Mucosa of descending colon (tissue), 3 donors: ENCODE measurements at regions not wholly inside any gene's neighbourhood (a gene's known extent, or its start where the extent isn't known, plus 50 kb on each side); places are given as distances from the start of the nearest gene placed in this dataset.
A peak's percentile ranks its signal among the peaks of the same experiment; 100 is the strongest.

Experiments used
- ATAC-seq: fragments of 200-7000 bp; cut with Tn5 transposase; one replicate; pipeline ENCODE4 v1.9.1; 2020; ENCODE audit warnings: mild to moderate bottlenecking, moderate library complexity
- DNase-seq, 3 donors: peaks; one replicate each; pipeline ENCODE4 v3.0.0-alpha.2; 2020
- H3K36me3 ChIP-seq: fragments of 200-600 bp; one replicate; pipeline ENCODE4 v1.8.0; 2021; ENCODE audit warnings: low read depth, mild to moderate bottlenecking
- H3K4me1 ChIP-seq: fragments of 200-600 bp; one replicate; pipeline ENCODE4 v1.8.0; 2021; ENCODE audit warnings: low read depth, mild to moderate bottlenecking
- H3K4me3 ChIP-seq: fragments of 200-600 bp; one replicate; pipeline ENCODE4 v1.8.0; 2021; ENCODE audit warnings: mild to moderate bottlenecking
- H3K9me3 ChIP-seq: fragments of 200-600 bp; one replicate; pipeline ENCODE4 v1.8.0; 2021; ENCODE audit warnings: mild to moderate bottlenecking
- CTCF ChIP-seq: fragments of 200-600 bp; IDR thresholded peaks from one replicate; pipeline ENCODE4 v1.8.0; 2022; ENCODE audit warnings: antibody characterized with exemption, mild to moderate bottlenecking
- intact Hi-C, 2 donors: fragments of 100-400 bp; cut with DNase I in 1 of 2; cut with micrococcal nuclease in 1 of 2; formaldehyde crosslinking; loops; one replicate each; pipeline versions ENCODE4 v1.11.0 to v1.11.1; 2022; cut with DNase I, micrococcal nuclease
- donor health status: DM: no; HTN: no; CAD: no; lungs with moderate emphysema.
- donor health status: DM: no; HTN: no; CAD: no.
- donor health status: DM: no; HTN: yes; CAD: no.

- DNase-seq (no peak), ATAC-seq (no peak)
- no peak overlapping the region for H3K4me3 ChIP-seq
- TF ChIP-seq CTCF = no peak
- no peaks in the 10 kb centered on the region for H3K36me3 ChIP-seq
- no peaks in the 10 kb centered on the region for H3K9me3 ChIP-seq
- H3K4me1 ChIP-seq = peaks cover 6% of the 10 kb centered on the region
- intact Hi-C loops = no loop called here
These were observed 71.1 kb upstream of the IRF2BP2 start for GRCh38 chr1:234681065-234681464.

GRCh38 chr1:234680331-234680904, 70.4 kb upstream of the IRF2BP2 start:
- no peaks in the 10 kb centered on the region for H3K36me3 ChIP-seq
- no peak for TF ChIP-seq CTCF
- DNase-seq = no peak
- no peaks in the 10 kb centered on the region for H3K9me3 ChIP-seq
- no peak overlapping the region for H3K4me3 ChIP-seq
- peaks cover 6% of the 10 kb centered on the region for H3K4me1 ChIP-seq
- intact Hi-C loops = no loop called here
- ATAC-seq = no peak

GRCh38 chr1:234676103-234676594, 66.2 kb upstream of the IRF2BP2 start:
- Histone ChIP-seq H3K9me3 (no peaks in the 10 kb centered on the region), H3K36me3 (no peaks in the 10 kb centered on the region), H3K4me1 (peaks cover 10% of the 10 kb centered on the region), H3K4me3 (no peak overlapping the region)
- ATAC-seq (peak; percentile 86), DNase-seq (peak; percentile 75 to 91 (median 80))
- intact Hi-C loops = no loop called here
- no peak for TF ChIP-seq CTCF

DNA sequence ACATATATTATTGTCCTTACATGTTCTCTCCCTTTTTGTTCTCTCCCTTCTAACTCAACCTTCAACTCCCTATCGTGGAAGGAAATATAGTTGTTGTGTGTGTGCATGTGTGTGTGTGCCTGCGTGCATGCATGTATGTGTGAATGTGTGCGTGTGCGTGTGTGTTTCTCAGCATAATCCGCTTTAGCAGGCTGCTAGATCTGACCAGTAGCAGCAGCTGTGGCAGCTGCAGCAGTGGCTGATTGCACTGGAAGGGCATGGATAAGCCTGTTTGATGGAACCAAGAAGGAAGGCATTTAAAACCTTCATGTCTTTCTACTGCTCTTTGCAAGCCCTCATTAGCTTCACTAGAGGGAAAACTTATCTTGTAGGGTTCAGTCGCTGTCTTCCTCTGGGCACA, 65.6 kb upstream of the IRF2BP2 start:
- Histone ChIP-seq H3K4me3 (no peak overlapping the region), H3K36me3 (no peaks in the 10 kb centered on the region), H3K4me1 (peaks cover 10% of the 10 kb centered on the region), H3K9me3 (no peaks in the 10 kb centered on the region)
- DNase-seq (no peak), ATAC-seq (peak; percentile 29)
- no peak for TF ChIP-seq CTCF
- intact Hi-C loops = no loop called here

DNA sequence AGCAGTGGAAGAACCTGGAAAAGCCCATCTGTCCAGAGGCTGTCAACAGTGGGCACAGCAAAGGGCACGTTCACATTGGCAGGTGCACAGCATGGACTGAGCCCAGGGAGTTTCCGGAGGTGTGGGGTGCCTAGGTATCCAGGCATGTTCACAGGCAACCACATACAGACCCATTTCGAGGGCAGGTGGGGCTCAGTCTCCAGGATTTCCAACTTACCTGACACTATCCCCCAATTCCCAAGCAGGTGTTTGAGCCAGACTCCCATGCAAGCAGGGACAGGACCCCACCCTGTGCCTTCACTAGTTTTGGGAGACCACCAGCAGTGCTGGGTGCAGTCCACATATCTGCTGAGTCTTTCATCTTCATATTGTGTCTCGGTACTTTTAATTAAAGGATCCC, 65.0 kb upstream of the IRF2BP2 start:
- no peak for TF ChIP-seq CTCF
- H3K4me1 ChIP-seq = peaks cover 10% of the 10 kb centered on the region
- DNase-seq = no peak
- ATAC-seq = no peak
- no peaks in the 10 kb centered on the region for H3K36me3 ChIP-seq
- H3K4me3 ChIP-seq = no peak overlapping the region
- intact Hi-C loops = no loop called here
- H3K9me3 ChIP-seq = no peaks in the 10 kb centered on the region
